BJ (cell line): ENCODE measurements at regions not wholly inside any gene's neighbourhood (a gene's known extent, or its start where the extent isn't known, plus 50 kb on each side); places are given as distances from the start of the nearest gene placed in this dataset.

Source experiments
- CTCF ChIA-PET: fragments of 350-600 bp; formaldehyde crosslinking; extraction: SDS; loops from one replicate; lab custom pipeline; 2021; ENCODE audit warnings: antibody characterized with exemption, inconsistent platforms; lab: Yijun Ruan, JAX
- POLR2A ChIA-PET: fragments of 300-600 bp; sonication (Branson Sonifier 250); formaldehyde crosslinking; extraction: SDS; loops from one replicate; lab custom pipeline; 2021; ENCODE audit warnings: antibody characterized with exemption; lab: Charles Lee
- DNase-seq: peaks from one replicate; pipeline ENCODE4 v3.0.0-alpha.2; 2011; ENCODE audit warnings: low read depth
- H3K27me3 ChIP-seq: 2 replicates; pipeline ENCODE4 v1.6.0; 2011; ENCODE audit warnings: low read length; ENCODE audit not compliant: control insufficient read depth, insufficient read depth
- H3K36me3 ChIP-seq: 2 replicates; pipeline ENCODE4 v1.5.1; 2011; ENCODE audit warnings: low read length; ENCODE audit not compliant: control insufficient read depth, insufficient read depth
- H3K4me3 ChIP-seq: 2 replicates; pipeline ENCODE4 v1.5.1; 2011; ENCODE audit warnings: low read depth, mild to moderate bottlenecking, control low read depth, low read length
- CTCF ChIP-seq: IDR thresholded peaks from 2 replicates; pipeline ENCODE4 v1.5.1; 2011; ENCODE audit warnings: low read depth, mild to moderate bottlenecking, control low read depth, inconsistent platforms, low read length, moderate library complexity; ENCODE audit not compliant: insufficient read depth

GRCh38 chr3:166302331-166302730, 465.1 kb upstream of the BCHE start:
- no peaks in the 10 kb centered on the region for H3K36me3 ChIP-seq
- TF ChIP-seq CTCF = no peak
- CTCF ChIA-PET = no interaction called here

GRCh38 chr3:166296179-166296783, 459.1 kb upstream of the BCHE start:
- CTCF ChIA-PET = no interaction called here
- Histone ChIP-seq H3K27me3 (no peaks in the 10 kb centered on the region), H3K4me3 (no peak overlapping the region), H3K36me3 (no peaks in the 10 kb centered on the region)
- TF ChIP-seq CTCF = no peak
- POLR2A ChIA-PET = no interaction called here
- no peak for DNase-seq

More at GRCh38 chr3:166302331-166302730, 465.1 kb upstream of the BCHE start:
- POLR2A ChIA-PET = no interaction called here
- no peak overlapping the region for H3K4me3 ChIP-seq
- H3K27me3 ChIP-seq = no peaks in the 10 kb centered on the region
- DNase-seq = no peak

- H3K4me3 ChIP-seq = no peak overlapping the region
- ChIA-PET POLR2A (no interaction called here), CTCF (interaction anchor here (0.6 kb wide), 1 partner anchor 900 kb away, joined by 3 read pairs; no protein-coding TSS in a partner anchor)
- no peak for DNase-seq
- H3K36me3 ChIP-seq = no peaks in the 10 kb centered on the region
- TF ChIP-seq CTCF = no peak
- no peaks in the 10 kb centered on the region for H3K27me3 ChIP-seq
These were observed 454.1 kb upstream of the BCHE start for GRCh38 chr3:166291186-166291955.

- Histone ChIP-seq H3K36me3 (no peaks in the 10 kb centered on the region), H3K27me3 (no peaks in the 10 kb centered on the region), H3K4me3 (no peak overlapping the region)
- no peak for TF ChIP-seq CTCF
- CTCF ChIA-PET = no interaction called here
- POLR2A ChIA-PET = no interaction called here
- DNase-seq = no peak
These were observed 447.8 kb upstream of the BCHE start for GRCh38 chr3:166285001-166285400.

- ChIA-PET CTCF (no interaction called here), POLR2A (no interaction called here)
- Histone ChIP-seq H3K4me3 (no peak overlapping the region), H3K36me3 (no peaks in the 10 kb centered on the region), H3K27me3 (no peaks in the 10 kb centered on the region)
- DNase-seq = no peak
- TF ChIP-seq CTCF = no peak
These were observed 446.6 kb upstream of the BCHE start for GRCh38 chr3:166283840-166284239.
